IPS-20b (cell line): ENCODE measurements at regions not wholly inside any gene's neighbourhood (a gene's known extent, or its start where the extent isn't known, plus 50 kb on each side); places are given as distances from the start of the nearest gene placed in this dataset.

Source experiments
- H3K27ac ChIP-seq: one replicate; pipeline ENCODE4 v1.5.1; 2013; ENCODE audit warnings: low read length
- H3K27me3 ChIP-seq: 2 replicates; pipeline ENCODE4 v1.6.1; 2013; ENCODE audit warnings: mild to moderate bottlenecking, low read length, inconsistent platforms; ENCODE audit not compliant: insufficient read depth
- H3K36me3 ChIP-seq: 2 replicates; pipeline ENCODE4 v1.6.1; 2013; ENCODE audit warnings: low read depth, mild to moderate bottlenecking, inconsistent platforms, low read length, moderate library complexity; ENCODE audit not compliant: insufficient read depth
- H3K4me1 ChIP-seq: 2 replicates; pipeline ENCODE4 v1.6.1; 2013; ENCODE audit warnings: mild to moderate bottlenecking, control low read depth, inconsistent platforms, low read length, moderate library complexity; ENCODE audit not compliant: insufficient read depth
- H3K4me3 ChIP-seq: 2 replicates; pipeline ENCODE4 v1.5.1; 2013; ENCODE audit warnings: mild to moderate bottlenecking, low read length, inconsistent platforms
- H3K9ac ChIP-seq: 2 replicates; pipeline ENCODE4 v1.6.1; 2013; ENCODE audit warnings: low read depth, mild to moderate bottlenecking, inconsistent platforms, low read length, moderate library complexity
- H3K9me3 ChIP-seq: 2 replicates; pipeline ENCODE4 v1.6.1; 2013; ENCODE audit warnings: mild to moderate bottlenecking, low read depth, low read length, inconsistent platforms; ENCODE audit not compliant: insufficient read depth

GRCh38 chr6:159469443-159469842 is 223.6 kb downstream of the SOD2 start:
- H3K36me3 ChIP-seq: no peaks in the 10 kb centered on the region
- H3K9ac ChIP-seq: no peak overlapping the region
- H3K4me3 ChIP-seq: no peak overlapping the region
- no peaks in the 10 kb centered on the region for H3K27me3 ChIP-seq
- H3K9me3 ChIP-seq: peaks cover 13% of the 10 kb centered on the region
- H3K4me1 ChIP-seq: no peaks in the 10 kb centered on the region
- H3K27ac ChIP-seq: no peak overlapping the region

- no peaks in the 10 kb centered on the region for H3K4me1 ChIP-seq
- no peaks in the 10 kb centered on the region for H3K27me3 ChIP-seq
These were observed 224.0 kb downstream of the SOD2 start for GRCh38 chr6:159468994-159469393.

GRCh38 chr6:159467473-159468041 is 225.5 kb downstream of the SOD2 start:
- H3K36me3 ChIP-seq: no peaks in the 10 kb centered on the region
- no peak overlapping the region for H3K9ac ChIP-seq
- H3K27me3 ChIP-seq: no peaks in the 10 kb centered on the region
- no peaks in the 10 kb centered on the region for H3K4me1 ChIP-seq
- H3K9me3 ChIP-seq: peaks cover 10% of the 10 kb centered on the region
- no peak overlapping the region for H3K27ac ChIP-seq
- H3K4me3 ChIP-seq: no peak overlapping the region

More at GRCh38 chr6:159468994-159469393, 224.0 kb downstream of the SOD2 start:
- Histone ChIP-seq H3K36me3 (no peaks in the 10 kb centered on the region), H3K9ac (no peak overlapping the region), H3K4me3 (no peak overlapping the region), H3K27ac (no peak overlapping the region), H3K9me3 (peaks cover 13% of the 10 kb centered on the region)

GRCh38 chr6:159466926-159467325 is 226.1 kb downstream of the SOD2 start:
- H3K4me1 ChIP-seq: no peaks in the 10 kb centered on the region
- H3K27ac ChIP-seq: no peak overlapping the region

GRCh38 chr6:159464816-159465215 is 228.2 kb downstream of the SOD2 start:
- Histone ChIP-seq H3K36me3 (no peaks in the 10 kb centered on the region), H3K4me3 (no peak overlapping the region), H3K4me1 (no peaks in the 10 kb centered on the region; the same call in 1 of the 2 replicates), H3K9ac (no peak overlapping the region), H3K27ac (no peak overlapping the region), H3K27me3 (no peaks in the 10 kb centered on the region), H3K9me3 (no peaks in the 10 kb centered on the region)

More at GRCh38 chr6:159466926-159467325, 226.1 kb downstream of the SOD2 start:
- Histone ChIP-seq H3K36me3 (no peaks in the 10 kb centered on the region), H3K9me3 (peaks cover 9% of the 10 kb centered on the region; the same call in 1 of the 2 replicates), H3K9ac (no peak overlapping the region), H3K4me3 (no peak overlapping the region), H3K27me3 (no peaks in the 10 kb centered on the region)

GRCh38 chr6:159463119-159463829 is 229.8 kb downstream of the SOD2 start:
- Histone ChIP-seq H3K9me3 (no peaks in the 10 kb centered on the region), H3K4me1 (no peaks in the 10 kb centered on the region; the same call in 1 of the 2 replicates), H3K27me3 (no peaks in the 10 kb centered on the region), H3K27ac (no peak overlapping the region), H3K4me3 (no peak overlapping the region), H3K9ac (no peak overlapping the region), H3K36me3 (no peaks in the 10 kb centered on the region)

GRCh38 chr6:159462431-159462830 is 230.6 kb downstream of the SOD2 start:
- no peaks in the 10 kb centered on the region; the same call in 1 of the 2 replicates for H3K4me1 ChIP-seq
- no peak overlapping the region for H3K4me3 ChIP-seq
- H3K27me3 ChIP-seq: no peaks in the 10 kb centered on the region
- H3K36me3 ChIP-seq: no peaks in the 10 kb centered on the region
- no peaks in the 10 kb centered on the region for H3K9me3 ChIP-seq
- no peak overlapping the region for H3K27ac ChIP-seq
- no peak overlapping the region for H3K9ac ChIP-seq

GRCh38 chr6:159461998-159462397 is 231.0 kb downstream of the SOD2 start:
- no peak overlapping the region for H3K9ac ChIP-seq
- H3K4me3 ChIP-seq: no peak overlapping the region
- H3K4me1 ChIP-seq: no peaks in the 10 kb centered on the region; the same call in 1 of the 2 replicates
- H3K27me3 ChIP-seq: no peaks in the 10 kb centered on the region
- no peaks in the 10 kb centered on the region for H3K9me3 ChIP-seq
- H3K36me3 ChIP-seq: no peaks in the 10 kb centered on the region
- H3K27ac ChIP-seq: no peak overlapping the region

- no peaks in the 10 kb centered on the region for H3K9me3 ChIP-seq
- H3K36me3 ChIP-seq: no peaks in the 10 kb centered on the region
- H3K4me1 ChIP-seq: no peaks in the 10 kb centered on the region; the same call in 1 of the 2 replicates
- H3K27me3 ChIP-seq: no peaks in the 10 kb centered on the region
- H3K27ac ChIP-seq: no peak overlapping the region
- H3K4me3 ChIP-seq: no peak overlapping the region
- H3K9ac ChIP-seq: no peak overlapping the region
These were observed 231.8 kb downstream of the SOD2 start for GRCh38 chr6:159461266-159461665.

GRCh38 chr6:159460476-159460875 is 232.6 kb downstream of the SOD2 start:
- Histone ChIP-seq H3K9me3 (no peaks in the 10 kb centered on the region), H3K4me1 (no peaks in the 10 kb centered on the region; the same call in 1 of the 2 replicates), H3K9ac (no peak overlapping the region), H3K27me3 (no peaks in the 10 kb centered on the region), H3K36me3 (no peaks in the 10 kb centered on the region), H3K27ac (no peak overlapping the region), H3K4me3 (no peak overlapping the region)

GRCh38 chr6:159456349-159456748 is 236.7 kb downstream of the SOD2 start:
- no peak overlapping the region for H3K9ac ChIP-seq
- H3K4me3 ChIP-seq: no peak overlapping the region
- H3K36me3 ChIP-seq: no peaks in the 10 kb centered on the region
- no peaks in the 10 kb centered on the region for H3K27me3 ChIP-seq
- no peaks in the 10 kb centered on the region; the same call in 1 of the 2 replicates for H3K4me1 ChIP-seq
- no peaks in the 10 kb centered on the region for H3K9me3 ChIP-seq
- H3K27ac ChIP-seq: no peak overlapping the region

- no peak overlapping the region for H3K9ac ChIP-seq
- H3K9me3 ChIP-seq: no peaks in the 10 kb centered on the region
- no peak overlapping the region for H3K4me3 ChIP-seq
- H3K36me3 ChIP-seq: no peaks in the 10 kb centered on the region
- no peaks in the 10 kb centered on the region for H3K4me1 ChIP-seq
- no peak overlapping the region for H3K27ac ChIP-seq
- no peaks in the 10 kb centered on the region for H3K27me3 ChIP-seq
These were observed 237.3 kb downstream of the SOD2 start for GRCh38 chr6:159455700-159456274.
